ENCODE measurements at regions not wholly inside any gene's neighbourhood (a gene's known extent, or its start where the extent isn't known, plus 50 kb on each side); places are given as distances from the start of the nearest gene placed in this dataset.

GRCh38 chr2:58553937-58554336, 312.8 kb upstream of the FANCL start:
- DNase-seq (ENCODE audit: insufficient read length, low spot score) (no peak), FAIRE-seq (no peak)
- TF ChIP-seq, protein P1, sequence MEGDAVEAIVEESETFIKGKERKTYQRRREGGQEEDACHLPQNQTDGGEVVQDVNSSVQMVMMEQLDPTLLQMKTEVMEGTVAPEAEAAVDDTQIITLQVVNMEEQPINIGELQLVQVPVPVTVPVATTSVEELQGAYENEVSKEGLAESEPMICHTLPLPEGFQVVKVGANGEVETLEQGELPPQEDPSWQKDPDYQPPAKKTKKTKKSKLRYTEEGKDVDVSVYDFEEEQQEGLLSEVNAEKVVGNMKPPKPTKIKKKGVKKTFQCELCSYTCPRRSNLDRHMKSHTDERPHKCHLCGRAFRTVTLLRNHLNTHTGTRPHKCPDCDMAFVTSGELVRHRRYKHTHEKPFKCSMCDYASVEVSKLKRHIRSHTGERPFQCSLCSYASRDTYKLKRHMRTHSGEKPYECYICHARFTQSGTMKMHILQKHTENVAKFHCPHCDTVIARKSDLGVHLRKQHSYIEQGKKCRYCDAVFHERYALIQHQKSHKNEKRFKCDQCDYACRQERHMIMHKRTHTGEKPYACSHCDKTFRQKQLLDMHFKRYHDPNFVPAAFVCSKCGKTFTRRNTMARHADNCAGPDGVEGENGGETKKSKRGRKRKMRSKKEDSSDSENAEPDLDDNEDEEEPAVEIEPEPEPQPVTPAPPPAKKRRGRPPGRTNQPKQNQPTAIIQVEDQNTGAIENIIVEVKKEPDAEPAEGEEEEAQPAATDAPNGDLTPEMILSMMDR (IDR thresholded peaks at IDR 0.05; ENCODE audit: insufficient read depth, missing control alignments) = peak; percentile 45

DNA sequence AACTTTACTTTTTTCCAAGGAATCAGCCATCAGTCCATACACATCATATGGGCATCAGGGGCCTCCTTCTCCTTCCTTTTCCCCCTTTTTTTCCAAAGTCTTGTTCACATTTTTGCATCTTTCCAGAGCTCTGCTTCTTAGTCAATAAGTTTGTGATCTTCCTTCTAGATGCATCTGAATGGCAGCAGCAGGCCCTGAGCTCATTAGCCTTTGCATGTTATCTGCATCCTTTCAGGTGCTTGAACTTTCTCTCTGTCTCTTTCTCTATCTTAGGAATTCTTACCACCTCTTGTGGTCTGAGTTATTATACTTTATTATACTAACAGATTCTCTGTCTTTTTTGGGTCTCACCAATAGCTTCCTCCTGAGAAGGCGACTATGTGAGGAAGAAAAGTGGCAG, 312.4 kb upstream of the FANCL start:
- FAIRE-seq (no peak), DNase-seq (ENCODE audit: insufficient read length, low spot score) (no peak)
- TF ChIP-seq, protein P1 (IDR thresholded peaks at IDR 0.05; ENCODE audit: insufficient read depth, missing control alignments) = no peak

GRCh38 chr2:58545300-58546280, 304.5 kb upstream of the FANCL start:
- DNase-seq (ENCODE audit: insufficient read length, low spot score) (no peak), FAIRE-seq (no peak)
- TF ChIP-seq, protein P1 (IDR thresholded peaks at IDR 0.05; ENCODE audit: insufficient read depth, missing control alignments) = no peak

DNA sequence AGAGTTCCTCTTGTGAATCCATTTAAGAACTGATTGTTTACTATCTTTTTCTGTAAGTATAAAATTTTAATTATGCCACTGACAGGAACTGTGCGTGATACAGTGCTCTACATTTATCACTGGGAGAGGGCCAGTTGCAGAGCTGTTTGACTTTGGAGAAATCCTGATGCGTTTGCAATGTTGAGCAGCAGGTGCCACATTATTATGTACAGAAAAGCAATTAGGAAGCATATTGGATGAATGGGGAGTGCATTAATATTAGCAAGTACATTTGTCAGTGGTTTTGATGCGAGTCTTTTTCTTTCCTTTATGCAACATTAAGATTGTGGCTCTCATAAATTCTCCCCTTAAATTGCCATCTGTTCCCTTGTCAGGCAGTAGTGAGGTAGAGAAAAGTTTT, 302.3 kb upstream of the FANCL start:
- FAIRE-seq (no peak), DNase-seq (ENCODE audit: insufficient read length, low spot score) (no peak)
- TF ChIP-seq, protein P1 (IDR thresholded peaks at IDR 0.05; ENCODE audit: insufficient read depth, missing control alignments) = no peak

DNA sequence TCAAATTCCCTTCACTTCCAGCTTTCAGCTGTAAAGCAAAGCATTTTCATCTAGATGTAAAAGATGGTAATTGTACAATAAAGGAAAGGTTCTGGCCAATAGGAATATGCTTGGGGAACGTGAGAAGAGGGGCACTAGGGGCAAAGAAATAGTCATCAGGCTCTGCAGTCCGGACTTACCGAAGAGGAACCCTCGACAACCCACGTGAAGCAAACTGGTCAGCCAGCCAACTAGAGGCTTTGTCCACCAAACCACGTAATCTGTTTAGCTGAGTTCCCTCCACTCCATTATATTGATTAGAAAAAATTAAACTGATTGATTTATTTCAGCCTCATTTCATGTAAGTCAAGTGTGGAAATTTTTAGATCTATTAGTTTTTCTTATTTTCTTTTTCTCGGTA, 300.4 kb upstream of the FANCL start:
- DNase-seq (ENCODE audit: insufficient read length, low spot score) = no peak
- peak; percentile 29 for FAIRE-seq
- TF ChIP-seq, protein P1 (IDR thresholded peaks at IDR 0.05; ENCODE audit: insufficient read depth, missing control alignments) = no peak

- TF ChIP-seq, protein P1 (IDR thresholded peaks at IDR 0.05; ENCODE audit: insufficient read depth, missing control alignments) = no peak
- DNase-seq (ENCODE audit: insufficient read length, low spot score) = no peak
- FAIRE-seq = peak; percentile 69
Observed at GRCh38 chr2:58540681-58541080, 299.6 kb upstream of the FANCL start.

DNA sequence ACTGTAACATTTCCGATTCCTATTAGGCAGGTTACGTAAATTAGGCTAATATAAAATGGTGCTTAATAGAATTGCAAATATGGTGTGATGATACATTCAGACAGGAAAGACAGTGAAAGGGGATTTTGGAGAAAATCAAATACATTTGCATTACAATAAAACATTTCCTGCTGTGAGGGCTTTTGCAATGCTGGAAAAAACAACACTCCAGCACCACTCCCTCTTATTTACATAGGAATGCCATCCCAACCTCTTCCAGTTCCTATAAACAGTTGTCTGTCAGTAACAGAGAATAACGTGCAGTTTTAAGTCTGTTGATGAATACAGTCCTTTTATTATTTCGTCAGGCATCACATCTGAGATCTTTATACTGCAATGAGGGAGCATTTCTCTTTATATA, 298.8 kb upstream of the FANCL start:
- DNase-seq (ENCODE audit: insufficient read length, low spot score) = no peak
- FAIRE-seq = no peak

More for the DNA sequence above, 298.8 kb upstream of the FANCL start:
- TF ChIP-seq, protein P1 (IDR thresholded peaks at IDR 0.05; ENCODE audit: insufficient read depth, missing control alignments) = no peak
